Neuron (in vitro differentiated cells): ENCODE measurements at regions not wholly inside any gene's neighbourhood (a gene's known extent, or its start where the extent isn't known, plus 50 kb on each side); places are given as distances from the start of the nearest gene placed in this dataset.

Source experiments
- H2AFZ ChIP-seq: one replicate; pipeline ENCODE4 v1.6.1; 2013; ENCODE audit warnings: low read depth, mild to moderate bottlenecking, inconsistent platforms, low read length, moderate library complexity
- H3K27me3 ChIP-seq: one replicate; pipeline ENCODE4 v1.6.1; 2013; ENCODE audit warnings: low read length; ENCODE audit not compliant: insufficient read depth
- H3K36me3 ChIP-seq: one replicate; pipeline ENCODE4 v1.6.1; 2013; ENCODE audit warnings: low read length; ENCODE audit not compliant: insufficient read depth
- H3K4me1 ChIP-seq: one replicate; pipeline ENCODE4 v1.6.1; 2013; ENCODE audit warnings: low read length; ENCODE audit not compliant: insufficient read depth
- H3K4me3 ChIP-seq: 2 replicates; pipeline ENCODE4 v1.5.1; 2013; ENCODE audit warnings: mild to moderate bottlenecking, low read length, moderate library complexity
- H3K9me3 ChIP-seq: one replicate; pipeline ENCODE4 v1.6.1; 2013; ENCODE audit warnings: low read length

DNA sequence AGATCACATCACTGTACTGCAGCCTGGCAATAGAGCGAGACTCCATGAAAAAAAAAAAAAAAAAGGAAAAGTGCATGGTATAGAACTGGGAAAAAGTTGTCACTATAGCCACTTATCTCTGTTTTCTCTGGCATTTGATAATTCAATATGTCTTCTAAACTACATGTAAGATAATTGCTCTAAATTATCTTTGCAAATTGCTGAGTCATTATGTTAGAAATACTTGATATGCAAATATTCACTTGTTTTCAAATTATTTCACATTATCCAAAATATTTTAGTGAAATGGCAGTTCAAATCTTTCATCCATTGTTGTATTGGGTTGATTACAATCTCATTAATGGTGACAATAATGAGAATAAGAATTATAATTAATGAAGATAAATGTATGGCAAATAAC, 1455.1 kb downstream of the KCNT2 start:
- no peaks in the 10 kb centered on the region for H3K27me3 ChIP-seq
- no peak overlapping the region for H2AFZ ChIP-seq

DNA sequence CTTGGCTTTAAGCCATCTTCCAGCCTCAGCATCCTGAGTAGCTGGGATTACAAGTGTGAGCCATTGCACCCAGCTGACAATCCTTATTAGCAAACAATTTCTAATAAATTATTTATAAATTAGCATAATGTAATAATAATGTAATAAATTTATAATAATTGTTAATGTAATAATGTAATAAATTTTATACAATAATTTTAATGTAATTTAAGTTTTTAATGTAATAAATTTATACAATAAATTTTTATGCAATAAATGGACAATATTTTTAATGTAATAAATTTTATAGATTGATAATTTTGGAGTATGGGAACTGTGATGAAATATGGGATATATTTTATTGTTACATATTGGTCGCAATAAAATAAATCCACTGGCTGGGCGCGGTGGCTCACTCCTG, 1457.5 kb downstream of the KCNT2 start:
- H3K4me3 ChIP-seq: no peak overlapping the region
- H3K9me3 ChIP-seq: no peaks in the 10 kb centered on the region
- H3K4me1 ChIP-seq: no peaks in the 10 kb centered on the region
- H3K27me3 ChIP-seq: no peaks in the 10 kb centered on the region
- H2AFZ ChIP-seq: no peak overlapping the region
- H3K36me3 ChIP-seq: no peaks in the 10 kb centered on the region

More for the DNA sequence above, 1455.1 kb downstream of the KCNT2 start:
- H3K9me3 ChIP-seq: no peaks in the 10 kb centered on the region
- no peak overlapping the region for H3K4me3 ChIP-seq
- no peaks in the 10 kb centered on the region for H3K36me3 ChIP-seq
- H3K4me1 ChIP-seq: no peaks in the 10 kb centered on the region

DNA sequence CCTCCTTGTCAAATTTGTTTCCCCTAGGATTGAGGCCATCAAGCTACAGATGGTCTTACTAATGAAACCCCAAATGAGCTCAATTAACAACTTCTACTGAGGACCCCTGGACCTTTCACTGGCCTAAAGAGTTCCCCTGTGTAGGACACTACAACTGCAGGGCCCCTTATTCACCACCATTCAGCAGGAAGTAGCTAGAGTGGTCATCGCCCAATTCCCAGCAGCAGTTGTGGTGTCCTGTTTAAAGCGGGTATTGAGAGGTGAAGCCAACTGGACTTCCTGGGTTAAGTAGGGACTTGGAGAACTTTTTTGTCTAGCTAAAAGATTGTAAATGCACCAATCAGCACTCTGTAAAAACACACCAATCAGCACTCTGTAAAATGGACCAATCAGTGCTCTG, 1466.9 kb downstream of the KCNT2 start:
- H3K4me3 ChIP-seq: no peak overlapping the region
- no peaks in the 10 kb centered on the region for H3K4me1 ChIP-seq
- peaks cover 4% of the 10 kb centered on the region for H3K9me3 ChIP-seq
- H2AFZ ChIP-seq: no peak overlapping the region
- H3K36me3 ChIP-seq: no peaks in the 10 kb centered on the region
- no peaks in the 10 kb centered on the region for H3K27me3 ChIP-seq

DNA sequence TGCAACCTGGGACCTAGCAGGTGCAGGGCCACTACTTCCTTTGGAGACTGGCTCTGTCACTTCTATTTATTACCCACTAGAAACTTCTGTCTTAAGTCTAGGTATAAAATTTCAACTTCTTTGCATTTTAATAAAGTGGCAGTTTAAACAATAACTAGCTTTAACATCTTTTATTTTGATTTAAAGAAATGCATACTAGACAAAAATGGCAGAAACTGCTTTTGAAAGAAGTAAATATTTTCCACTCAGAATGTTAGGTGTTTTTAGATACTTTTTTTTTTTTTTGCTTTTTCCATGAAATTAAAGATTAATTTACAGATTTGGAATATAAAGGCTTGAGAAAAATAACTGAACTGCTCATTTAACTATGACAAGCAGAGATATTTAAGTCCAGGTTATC, 1477.6 kb downstream of the KCNT2 start:
- peaks cover 3% of the 10 kb centered on the region for H3K9me3 ChIP-seq
- H3K4me3 ChIP-seq: no peak overlapping the region
- no peaks in the 10 kb centered on the region for H3K4me1 ChIP-seq
- H3K36me3 ChIP-seq: no peaks in the 10 kb centered on the region
- no peak overlapping the region for H2AFZ ChIP-seq
- H3K27me3 ChIP-seq: no peaks in the 10 kb centered on the region

DNA sequence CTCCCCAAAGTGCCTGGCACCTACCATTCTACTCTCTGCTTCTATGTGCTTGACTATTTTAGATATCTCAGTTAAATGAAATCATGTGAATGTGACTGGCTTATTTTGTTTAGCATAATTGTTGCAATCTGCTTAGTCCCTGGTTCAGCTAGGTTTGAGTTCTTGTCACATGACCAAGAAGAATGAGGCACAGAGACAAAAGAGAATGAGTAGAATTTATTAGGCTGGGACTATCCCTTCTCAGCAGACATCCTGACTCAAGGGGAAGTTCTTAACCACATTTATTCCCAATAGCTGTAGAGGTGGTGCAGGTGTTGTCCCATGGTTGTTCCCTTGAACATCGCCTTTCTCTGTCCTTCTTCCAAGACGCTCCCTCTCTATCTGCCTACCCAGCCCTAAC, 1485.7 kb downstream of the KCNT2 start:
- Histone ChIP-seq H3K27me3 (no peaks in the 10 kb centered on the region), H3K9me3 (no peaks in the 10 kb centered on the region), H3K4me3 (no peak overlapping the region), H2AFZ (no peak overlapping the region), H3K36me3 (no peaks in the 10 kb centered on the region), H3K4me1 (no peaks in the 10 kb centered on the region)

DNA sequence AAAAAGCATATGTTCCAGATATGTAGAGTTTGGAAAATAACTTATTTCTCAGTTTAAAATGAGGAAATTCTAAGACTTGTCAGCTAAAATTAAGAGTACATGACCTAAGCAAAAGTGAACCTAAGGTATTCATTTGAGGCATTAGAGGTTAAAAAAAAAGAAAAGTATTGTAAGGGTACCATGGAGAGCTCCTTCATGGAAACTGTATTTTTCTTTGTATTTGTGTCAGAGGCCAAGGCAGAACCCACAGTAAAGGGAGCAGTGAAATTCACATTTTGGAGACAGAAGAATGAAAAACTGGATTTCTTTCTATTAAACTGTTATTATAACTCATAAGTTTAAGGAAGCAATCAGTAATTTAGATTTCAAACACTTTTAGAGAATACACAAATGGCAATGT, 1494.8 kb downstream of the KCNT2 start:
- Histone ChIP-seq H3K4me1 (no peaks in the 10 kb centered on the region), H3K27me3 (no peaks in the 10 kb centered on the region), H3K4me3 (no peak overlapping the region), H2AFZ (no peak overlapping the region), H3K9me3 (no peaks in the 10 kb centered on the region), H3K36me3 (no peaks in the 10 kb centered on the region)

DNA sequence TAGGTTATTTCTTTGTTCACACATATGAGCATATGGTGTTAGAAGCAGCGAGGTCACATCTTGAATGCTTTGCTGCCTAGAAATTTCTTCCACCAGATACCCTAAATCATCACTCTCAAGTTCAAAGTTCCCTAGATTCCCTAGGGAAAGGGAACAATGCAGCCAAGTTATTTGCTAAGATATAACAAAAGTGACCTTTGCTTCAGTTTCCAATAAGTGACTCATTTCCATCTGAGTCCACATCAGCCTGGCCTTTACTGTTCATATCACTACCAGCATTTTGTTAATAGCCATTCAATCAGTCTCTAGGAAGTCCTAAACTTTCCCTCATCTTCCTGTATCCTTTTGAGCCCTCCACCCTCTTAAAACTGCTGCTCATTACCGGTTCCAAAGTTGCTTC, 1502.5 kb downstream of the KCNT2 start:
- Histone ChIP-seq H3K4me3 (no peak overlapping the region), H3K36me3 (no peaks in the 10 kb centered on the region), H2AFZ (no peak overlapping the region), H3K4me1 (no peaks in the 10 kb centered on the region), H3K9me3 (no peaks in the 10 kb centered on the region), H3K27me3 (no peaks in the 10 kb centered on the region)

DNA sequence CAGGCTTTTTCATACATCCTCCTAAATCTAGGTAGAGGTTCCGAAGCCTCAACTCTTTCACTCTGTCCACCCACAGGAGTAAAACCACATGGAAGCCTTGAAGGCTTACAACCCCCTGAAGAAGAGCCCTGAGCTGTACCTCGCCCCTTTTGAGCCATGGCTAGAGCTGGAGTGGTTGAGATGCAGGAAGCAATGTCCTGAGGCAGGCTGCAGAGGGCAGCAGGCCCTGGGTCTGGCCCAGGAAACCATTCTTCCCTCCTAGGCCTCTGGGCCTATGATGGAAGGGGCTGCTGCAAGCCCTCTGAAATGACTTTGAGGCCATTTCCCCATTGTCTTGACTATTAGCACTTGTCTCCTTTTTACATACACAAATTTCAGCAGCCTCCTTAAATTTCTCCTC, 1503.0 kb downstream of the KCNT2 start:
- H3K27me3 ChIP-seq: no peaks in the 10 kb centered on the region
- no peak overlapping the region for H3K4me3 ChIP-seq
- H3K4me1 ChIP-seq: no peaks in the 10 kb centered on the region
- no peak overlapping the region for H2AFZ ChIP-seq
- no peaks in the 10 kb centered on the region for H3K9me3 ChIP-seq
- no peaks in the 10 kb centered on the region for H3K36me3 ChIP-seq

DNA sequence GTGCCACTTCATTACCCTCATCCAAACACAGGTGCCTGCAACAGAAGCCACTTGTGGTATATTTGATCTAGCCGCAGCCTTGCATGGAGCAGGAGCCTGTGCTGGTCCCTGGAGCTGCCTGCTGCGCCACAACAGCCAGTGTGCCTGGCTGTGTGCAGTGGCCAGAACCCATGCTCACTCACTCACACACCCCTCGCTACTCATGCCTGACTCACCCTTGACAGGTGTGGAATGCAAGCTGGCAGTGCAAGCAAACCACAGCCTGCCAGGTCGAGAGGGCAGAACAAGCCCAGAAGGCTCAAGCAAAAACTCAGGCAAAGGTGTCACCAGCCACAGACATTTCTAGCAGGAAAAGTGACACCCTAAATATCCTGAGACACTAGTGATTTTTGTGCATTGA, 1510.9 kb downstream of the KCNT2 start:
- H3K27me3 ChIP-seq: no peaks in the 10 kb centered on the region
- H2AFZ ChIP-seq: no peak overlapping the region
- H3K4me3 ChIP-seq: no peak overlapping the region
- H3K36me3 ChIP-seq: no peaks in the 10 kb centered on the region
- H3K9me3 ChIP-seq: no peaks in the 10 kb centered on the region
- H3K4me1 ChIP-seq: no peaks in the 10 kb centered on the region

DNA sequence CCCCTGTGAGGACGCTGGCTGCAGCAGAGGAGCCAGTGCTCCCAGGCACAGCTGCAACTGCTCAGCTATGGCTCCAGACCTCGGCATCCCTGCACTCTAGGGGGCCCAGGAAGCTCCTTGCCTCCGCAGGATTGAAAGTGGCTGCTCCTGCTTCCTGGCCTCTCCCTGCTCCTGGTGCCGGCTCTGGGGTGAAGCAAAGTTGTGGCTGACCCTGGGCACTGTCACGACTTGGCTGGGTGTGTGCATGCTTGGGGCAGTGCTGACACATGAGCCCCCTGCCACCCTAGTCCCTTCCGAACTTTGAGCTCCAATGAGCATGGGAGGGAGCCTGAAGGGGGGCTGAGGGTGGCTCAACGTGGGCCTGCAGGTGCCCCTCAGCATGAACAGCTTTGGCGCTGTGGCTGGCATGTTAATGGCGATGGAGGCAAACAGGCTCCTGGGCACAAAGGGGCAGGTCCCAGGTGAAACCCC, 1512.2 kb downstream of the KCNT2 start:
- H3K9me3 ChIP-seq: no peaks in the 10 kb centered on the region
- H3K4me1 ChIP-seq: no peaks in the 10 kb centered on the region
- H3K36me3 ChIP-seq: no peaks in the 10 kb centered on the region
- no peak overlapping the region for H3K4me3 ChIP-seq
- H2AFZ ChIP-seq: no peak overlapping the region
- H3K27me3 ChIP-seq: no peaks in the 10 kb centered on the region

DNA sequence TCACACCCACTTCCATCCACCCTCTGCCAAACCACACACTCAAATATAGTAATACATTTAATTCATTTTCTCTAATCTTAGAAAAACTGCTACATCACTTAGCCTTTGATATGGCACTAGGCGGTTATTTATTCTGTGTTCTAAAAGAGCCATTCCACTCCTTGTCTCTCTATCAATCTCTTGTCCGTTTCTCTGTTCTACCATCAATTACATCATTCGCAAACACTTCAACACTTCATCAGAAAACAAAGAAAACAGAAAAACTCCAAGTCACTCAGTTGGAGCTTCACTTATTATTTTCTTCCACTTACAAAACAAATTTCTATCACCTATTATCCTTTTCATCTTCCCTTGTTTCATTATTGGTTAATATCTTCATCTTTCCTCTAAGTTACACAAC, 1523.0 kb downstream of the KCNT2 start:
- H2AFZ ChIP-seq: no peak overlapping the region
- H3K4me1 ChIP-seq: no peaks in the 10 kb centered on the region
- H3K9me3 ChIP-seq: no peaks in the 10 kb centered on the region
- no peak overlapping the region for H3K4me3 ChIP-seq
- H3K36me3 ChIP-seq: no peaks in the 10 kb centered on the region
- H3K27me3 ChIP-seq: no peaks in the 10 kb centered on the region

DNA sequence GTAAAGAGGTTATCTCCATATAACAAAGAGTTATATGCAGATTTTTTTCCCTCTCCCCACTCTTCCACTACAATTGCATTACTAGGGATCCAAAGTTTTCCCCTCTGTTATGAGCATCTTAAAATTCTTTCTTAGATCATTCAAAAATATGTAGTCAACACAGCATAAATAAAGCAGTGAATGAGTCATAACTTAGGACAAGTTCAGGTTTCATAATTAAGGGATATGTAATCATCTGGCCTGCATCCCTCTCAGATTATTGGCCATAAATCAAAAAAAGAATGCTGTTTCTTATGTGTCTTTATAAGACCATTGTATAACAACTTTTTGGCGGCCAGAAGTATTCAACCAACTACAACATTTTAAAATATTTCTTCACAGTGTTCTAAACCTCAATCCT, 1526.1 kb downstream of the KCNT2 start:
- Histone ChIP-seq H2AFZ (no peak overlapping the region), H3K4me3 (no peak overlapping the region), H3K36me3 (no peaks in the 10 kb centered on the region), H3K9me3 (no peaks in the 10 kb centered on the region), H3K27me3 (no peaks in the 10 kb centered on the region), H3K4me1 (no peaks in the 10 kb centered on the region)

DNA sequence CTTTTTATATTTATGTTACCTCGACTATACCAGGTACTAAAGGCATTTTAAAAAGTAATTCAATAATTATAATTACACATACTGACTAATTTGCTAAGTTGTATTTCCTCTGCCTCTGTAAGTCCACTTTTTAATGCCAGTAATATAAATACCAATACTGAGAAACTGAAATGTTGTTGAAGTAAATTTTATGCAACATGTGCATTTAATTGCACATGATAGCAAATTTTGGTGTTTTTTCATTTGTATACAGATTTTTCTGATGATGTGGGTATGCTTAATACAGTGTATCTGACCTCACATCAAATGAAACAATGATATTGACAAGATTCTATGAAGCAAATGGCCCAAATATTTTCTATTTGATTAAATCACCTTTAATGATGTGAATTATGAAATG, 1531.6 kb downstream of the KCNT2 start:
- Histone ChIP-seq H2AFZ (no peak overlapping the region), H3K9me3 (no peaks in the 10 kb centered on the region), H3K27me3 (no peaks in the 10 kb centered on the region), H3K4me3 (no peak overlapping the region), H3K36me3 (no peaks in the 10 kb centered on the region), H3K4me1 (no peaks in the 10 kb centered on the region)

DNA sequence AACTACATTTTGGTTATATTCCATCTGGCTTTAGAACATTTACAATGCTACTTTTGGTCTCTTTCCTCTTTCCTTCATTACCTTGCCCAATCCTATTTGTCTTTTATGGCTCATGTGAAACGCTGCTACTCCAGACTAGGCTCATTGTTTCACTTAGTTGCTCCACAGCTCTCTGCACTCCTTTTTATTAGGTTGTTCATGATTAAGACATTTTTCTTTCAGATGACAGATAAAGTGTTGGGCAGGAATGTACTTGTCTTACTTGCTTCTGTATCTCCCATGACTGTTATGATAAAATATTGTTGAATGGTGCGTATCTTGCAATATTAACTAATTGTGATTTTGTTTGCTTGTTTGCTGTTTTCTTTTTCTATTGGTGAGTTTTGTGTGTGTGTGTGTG, 1532.3 kb downstream of the KCNT2 start:
- no peaks in the 10 kb centered on the region for H3K36me3 ChIP-seq
- H3K27me3 ChIP-seq: no peaks in the 10 kb centered on the region
- no peak overlapping the region for H3K4me3 ChIP-seq
- H3K9me3 ChIP-seq: no peaks in the 10 kb centered on the region
- H3K4me1 ChIP-seq: no peaks in the 10 kb centered on the region
- H2AFZ ChIP-seq: no peak overlapping the region
